Parathyroid adenoma (tissue), 2 donors: ENCODE measurements at regions not wholly inside any gene's neighbourhood (a gene's known extent, or its start where the extent isn't known, plus 50 kb on each side); places are given as distances from the start of the nearest gene placed in this dataset.

ENCODE experiments used
- H2AFZ ChIP-seq: fragments of 300-600 bp; sonication (generic); one replicate; pipeline ENCODE4 v1.7.0; 2017; ENCODE audit warnings: antibody characterized with exemption, mild to moderate bottlenecking
- H3K27ac ChIP-seq: fragments of 300-600 bp; sonication (generic); one replicate; pipeline ENCODE4 v1.7.0; 2017
- H3K27me3 ChIP-seq: fragments of 300-600 bp; sonication (generic); one replicate; pipeline ENCODE4 v1.7.0; 2017; ENCODE audit warnings: low read length; ENCODE audit not compliant: control insufficient read depth, insufficient read depth
- H3K36me3 ChIP-seq: fragments of 300-600 bp; sonication (generic); one replicate; pipeline ENCODE4 v1.7.0; 2017; ENCODE audit warnings: low read length; ENCODE audit not compliant: control insufficient read depth, insufficient read depth
- H3K4me1 ChIP-seq: fragments of 300-600 bp; sonication (generic); one replicate; pipeline ENCODE4 v1.7.0; 2017; ENCODE audit warnings: control low read depth
- H3K4me2 ChIP-seq: fragments of 300-600 bp; sonication (generic); one replicate; pipeline ENCODE4 v1.7.0; 2017; ENCODE audit warnings: low read length
- H3K4me3 ChIP-seq: fragments of 300-600 bp; sonication (generic); one replicate; pipeline ENCODE4 v1.7.0; 2017; ENCODE audit warnings: low read depth, low read length
- H3K79me2 ChIP-seq: fragments of 300-600 bp; sonication (generic); one replicate; pipeline ENCODE4 v1.7.0; 2017; ENCODE audit warnings: control low read depth
- H3K9ac ChIP-seq: fragments of 300-600 bp; sonication (generic); one replicate; pipeline ENCODE4 v1.7.0; 2017; ENCODE audit warnings: mild to moderate bottlenecking
- H3K9me3 ChIP-seq: fragments of 300-600 bp; sonication (generic); one replicate; pipeline ENCODE4 v1.7.0; 2017; ENCODE audit warnings: low read length; ENCODE audit not compliant: control insufficient read depth
- CTCF ChIP-seq: fragments of 300-600 bp; sonication (generic); IDR thresholded peaks from one replicate; pipeline ENCODE4 v1.7.0; 2017; ENCODE audit warnings: antibody characterized with exemption, mild to moderate bottlenecking
- donor health status: primary hyperparathyroidism.

GRCh38 chr10:125213541-125214282, 53.3 kb upstream of the CTBP2 start:
- Histone ChIP-seq H3K4me2 (no peak overlapping the region), H2AFZ (no peak overlapping the region), H3K79me2 (no peaks in the 10 kb centered on the region), H3K27ac (no peak overlapping the region), H3K27me3 (no peaks in the 10 kb centered on the region), H3K4me1 (no peaks in the 10 kb centered on the region), H3K9me3 (no peaks in the 10 kb centered on the region), H3K36me3 (no peaks in the 10 kb centered on the region), H3K4me3 (no peak overlapping the region), H3K9ac (no peak overlapping the region)
- TF ChIP-seq CTCF = no peak

GRCh38 chr10:125212150-125212809, 51.9 kb upstream of the CTBP2 start:
- Histone ChIP-seq H3K4me1 (no peaks in the 10 kb centered on the region), H3K27me3 (no peaks in the 10 kb centered on the region), H3K9me3 (no peaks in the 10 kb centered on the region), H3K4me2 (no peak overlapping the region), H3K36me3 (no peaks in the 10 kb centered on the region), H3K9ac (no peak overlapping the region), H2AFZ (no peak overlapping the region), H3K27ac (no peak overlapping the region), H3K4me3 (no peak overlapping the region), H3K79me2 (no peaks in the 10 kb centered on the region)
- TF ChIP-seq CTCF = no peak
